ENCODE measurements at regions not wholly inside any gene's neighbourhood (a gene's known extent, or its start where the extent isn't known, plus 50 kb on each side); places are given as distances from the start of the nearest gene placed in this dataset.

DNA sequence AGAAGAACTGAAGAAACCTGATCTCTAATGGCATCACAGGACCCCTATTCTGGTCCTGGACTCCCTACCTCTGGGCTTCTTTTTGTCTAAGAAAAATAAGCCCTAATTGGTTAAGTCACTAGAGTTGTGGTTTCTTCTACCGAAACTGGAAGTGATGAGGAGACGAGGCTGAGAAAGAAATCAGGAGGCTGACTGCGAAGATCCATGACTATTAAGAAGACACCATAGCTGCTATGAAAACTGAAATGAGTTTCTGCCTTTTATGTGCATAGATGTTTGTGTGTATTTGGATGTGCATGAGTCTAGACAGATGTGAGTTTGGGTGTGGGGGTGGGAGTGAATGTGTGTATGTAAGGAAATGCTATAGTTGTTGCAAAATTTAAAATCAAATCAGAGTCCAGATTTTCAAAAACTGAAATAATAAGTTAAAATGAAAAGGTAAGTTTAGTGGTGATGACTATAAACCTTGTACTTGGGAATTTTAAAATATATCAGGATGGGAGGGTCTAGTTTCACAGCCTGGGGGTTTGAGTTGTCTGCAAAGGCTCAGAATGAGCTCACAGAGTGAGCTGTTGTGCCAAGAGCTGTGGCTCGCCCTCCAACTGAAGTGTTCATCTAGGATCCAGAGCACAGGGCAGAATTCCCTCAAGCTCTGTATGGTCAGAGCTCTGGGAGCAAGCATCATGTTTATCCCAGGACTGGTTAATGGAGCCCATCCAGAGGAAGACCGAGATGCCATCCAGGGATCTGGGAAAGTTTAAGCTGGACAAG is 94.9 kb downstream of the VCPKMT start:
- Histone ChIP-seq H3K4me1 (peaks cover 14% of the 10 kb centered on the region), H3K9me3 (peaks cover 7% of the 10 kb centered on the region), H3K4me3 (no peak overlapping the region), H3K27me3 (ENCODE audit: insufficient read depth in 3 of 3, low read length in 2 of 3) (no peaks in the 10 kb centered on the region), H3K27ac (no peak overlapping the region), H3K36me3 (ENCODE audit: insufficient read depth in 1 of 2, low read depth in 1 of 2) (no peaks in the 10 kb centered on the region)
- intact Hi-C loops (cut with DNase I): no loop called here
- DNase-seq: no peak
- TF ChIP-seq, protein P1, sequence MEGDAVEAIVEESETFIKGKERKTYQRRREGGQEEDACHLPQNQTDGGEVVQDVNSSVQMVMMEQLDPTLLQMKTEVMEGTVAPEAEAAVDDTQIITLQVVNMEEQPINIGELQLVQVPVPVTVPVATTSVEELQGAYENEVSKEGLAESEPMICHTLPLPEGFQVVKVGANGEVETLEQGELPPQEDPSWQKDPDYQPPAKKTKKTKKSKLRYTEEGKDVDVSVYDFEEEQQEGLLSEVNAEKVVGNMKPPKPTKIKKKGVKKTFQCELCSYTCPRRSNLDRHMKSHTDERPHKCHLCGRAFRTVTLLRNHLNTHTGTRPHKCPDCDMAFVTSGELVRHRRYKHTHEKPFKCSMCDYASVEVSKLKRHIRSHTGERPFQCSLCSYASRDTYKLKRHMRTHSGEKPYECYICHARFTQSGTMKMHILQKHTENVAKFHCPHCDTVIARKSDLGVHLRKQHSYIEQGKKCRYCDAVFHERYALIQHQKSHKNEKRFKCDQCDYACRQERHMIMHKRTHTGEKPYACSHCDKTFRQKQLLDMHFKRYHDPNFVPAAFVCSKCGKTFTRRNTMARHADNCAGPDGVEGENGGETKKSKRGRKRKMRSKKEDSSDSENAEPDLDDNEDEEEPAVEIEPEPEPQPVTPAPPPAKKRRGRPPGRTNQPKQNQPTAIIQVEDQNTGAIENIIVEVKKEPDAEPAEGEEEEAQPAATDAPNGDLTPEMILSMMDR (IDR thresholded peaks at IDR 0.05): no peak
- 78 to 82% (median 81%) methylated on average over 5 of the region's 5 CpGs for WGBS, 3 donors
- no peak for ATAC-seq

DNA sequence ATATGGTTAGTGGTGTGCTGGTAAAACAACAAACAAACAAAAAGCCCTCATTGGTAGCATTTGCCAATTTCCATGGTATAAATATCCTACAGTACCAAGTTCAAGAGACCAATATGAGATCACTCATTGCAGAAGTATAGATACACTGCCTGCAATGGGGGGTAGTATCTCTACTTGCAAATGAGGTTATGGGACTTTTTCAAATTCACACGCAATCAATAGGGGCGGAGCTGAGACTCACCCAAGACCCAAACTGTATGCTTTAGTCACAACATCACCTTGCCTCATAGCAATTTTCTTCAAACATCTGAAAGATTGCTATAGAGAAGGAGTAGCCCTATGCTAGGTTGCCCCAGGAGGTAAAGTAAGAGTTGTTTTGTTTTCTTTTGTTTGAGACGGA is 93.7 kb downstream of the VCPKMT start:
- TF ChIP-seq, protein P1 (IDR thresholded peaks at IDR 0.05): no peak
- no peaks in the 10 kb centered on the region for H3K36me3 ChIP-seq (ENCODE audit: insufficient read depth in 1 of 2, low read depth in 1 of 2)
- intact Hi-C loops (cut with DNase I): no loop called here
- DNase-seq: no peak
- no peak overlapping the region for H3K27ac ChIP-seq
- H3K4me3 ChIP-seq: no peak overlapping the region
- H3K9me3 ChIP-seq: peaks cover 7% of the 10 kb centered on the region
- no peaks in the 10 kb centered on the region for H3K27me3 ChIP-seq (ENCODE audit: insufficient read depth in 3 of 3, low read length in 2 of 3)
- H3K4me1 ChIP-seq: peaks cover 13% of the 10 kb centered on the region
- WGBS, 3 donors: 95 to 98% (median 96%) methylated on average over 3 of the region's 3 CpGs
- no peak for ATAC-seq

- WGBS, 3 donors: 29 to 34% (median 33%) methylated on average over 8 of the region's 8 CpGs
- Histone ChIP-seq H3K27ac (no peak overlapping the region), H3K27me3 (ENCODE audit: insufficient read depth in 3 of 3, low read length in 2 of 3) (no peaks in the 10 kb centered on the region), H3K9me3 (peaks cover 7% of the 10 kb centered on the region), H3K4me3 (no peak overlapping the region), H3K4me1 (peaks cover 4% of the 10 kb centered on the region), H3K36me3 (ENCODE audit: insufficient read depth in 1 of 2, low read depth in 1 of 2) (no peaks in the 10 kb centered on the region)
- TF ChIP-seq, protein P1 (IDR thresholded peaks at IDR 0.05): no peak
- intact Hi-C loops (cut with DNase I): no loop called here
- ATAC-seq: peak; percentile 44 to 84 (median 82)
- no peak for DNase-seq
Observed at GRCh38 chr14:50023671-50024490, 92.5 kb downstream of the VCPKMT start.

DNA sequence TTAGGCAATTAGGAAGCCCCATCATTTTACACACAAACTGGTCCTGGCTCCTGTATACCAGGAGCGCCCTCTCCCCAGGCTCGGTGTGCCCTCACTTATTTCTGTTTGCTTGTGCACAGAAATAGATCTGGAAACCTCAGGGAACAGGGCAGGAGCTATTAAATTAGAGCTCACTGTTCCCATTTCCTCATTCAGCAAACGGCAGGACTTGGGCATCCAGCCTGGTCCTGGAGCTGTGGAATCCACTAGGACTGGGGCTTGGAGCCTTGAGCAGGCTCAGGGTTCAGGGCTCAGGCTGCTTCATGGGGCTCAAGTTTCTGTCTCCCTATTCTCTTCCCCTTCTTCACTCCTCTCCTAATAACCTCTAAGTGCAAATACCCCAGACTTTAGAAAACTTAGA is 91.3 kb downstream of the VCPKMT start:
- 36 to 64% (median 57%) methylated on average over 3 of the region's 3 CpGs for WGBS, 3 donors
- Histone ChIP-seq H3K27me3 (ENCODE audit: insufficient read depth in 3 of 3, low read length in 2 of 3) (no peaks in the 10 kb centered on the region), H3K4me1 (no peaks in the 10 kb centered on the region), H3K27ac (no peak overlapping the region), H3K9me3 (peaks cover 7% of the 10 kb centered on the region), H3K4me3 (no peak overlapping the region), H3K36me3 (ENCODE audit: insufficient read depth in 1 of 2, low read depth in 1 of 2) (no peaks in the 10 kb centered on the region)
- intact Hi-C loops (cut with DNase I): no loop called here
- ATAC-seq (no peak), DNase-seq (no peak)
- TF ChIP-seq, protein P1 (IDR thresholded peaks at IDR 0.05): no peak
